ENCODE measurements at regions not wholly inside any gene's neighbourhood (a gene's known extent, or its start where the extent isn't known, plus 50 kb on each side); places are given as distances from the start of the nearest gene placed in this dataset.

DNA sequence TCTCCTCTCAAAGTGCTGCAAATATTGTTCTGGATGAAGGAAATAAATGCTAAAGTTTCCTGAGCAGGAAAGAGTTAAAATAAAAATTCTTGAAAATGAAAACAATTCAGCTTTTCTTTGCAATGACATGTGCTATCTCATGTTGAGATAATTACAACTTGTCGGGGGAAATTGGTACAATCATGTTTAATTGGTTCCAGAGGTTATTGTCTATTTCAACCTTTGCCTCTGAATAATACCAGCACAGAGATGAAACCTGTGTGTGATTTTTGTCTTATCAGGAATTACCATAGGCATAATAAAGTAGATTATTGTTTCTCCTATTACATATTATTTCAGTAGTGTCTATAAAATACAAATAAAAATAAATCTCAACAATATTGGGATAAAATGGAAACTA lies 305.0 kb downstream of the XPNPEP1 start:
- TF ChIP-seq CTCF (IDR thresholded peaks at IDR 0.05) (no peak), POLR2A (IDR thresholded peaks at IDR 0.05) (no peak)

Measured in uterus (tissue), 2 donors.